ENCODE measurements at regions not wholly inside any gene's neighbourhood (a gene's known extent, or its start where the extent isn't known, plus 50 kb on each side); places are given as distances from the start of the nearest gene placed in this dataset.
"Not testable (repeated sequence)": the region's sequence is repeated elsewhere in the genome, so short reads cannot be mapped to it uniquely, and the experiment has no call there.

DNA sequence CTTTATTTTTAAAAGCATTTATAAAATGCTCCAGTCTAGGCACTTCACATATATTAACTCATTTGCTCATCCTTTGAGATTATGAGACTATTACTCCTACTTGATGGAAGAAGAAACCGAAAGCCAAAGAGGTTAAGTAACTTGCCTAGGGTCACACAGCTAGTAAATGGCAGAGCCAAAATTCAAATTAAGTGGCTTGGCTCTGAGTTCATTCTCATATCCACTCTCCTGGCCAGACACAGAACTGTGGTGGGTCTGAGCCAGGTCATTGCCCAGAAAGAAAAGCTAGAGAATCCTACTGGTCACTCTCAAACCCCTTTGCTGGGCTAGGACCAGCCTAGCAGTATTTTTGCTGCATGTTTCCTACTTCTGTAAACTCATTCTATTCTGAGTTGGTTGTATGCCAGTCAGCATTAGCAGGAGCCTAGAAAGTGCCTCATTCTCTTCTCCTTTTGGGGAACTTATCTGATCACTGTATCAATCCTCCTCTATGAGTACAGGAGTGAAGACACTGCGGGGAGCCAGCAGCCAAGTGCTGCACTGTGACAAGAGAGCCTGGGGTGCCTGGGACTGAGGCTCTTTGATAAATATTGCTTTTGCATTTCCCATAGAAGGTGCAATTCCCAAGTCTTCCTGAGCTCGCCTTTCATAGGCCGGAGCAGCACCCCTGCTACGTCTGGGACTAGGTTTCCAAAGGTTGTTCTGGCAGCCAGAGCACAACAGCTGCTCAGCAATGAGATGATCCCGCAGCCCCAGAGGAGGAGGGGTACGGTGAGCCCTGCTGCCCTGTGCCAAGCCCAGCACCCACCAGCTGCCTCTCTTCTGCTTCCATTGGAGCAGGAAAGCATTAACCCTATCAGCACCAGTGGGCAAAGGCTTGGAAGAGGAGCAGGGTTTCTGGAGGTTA is 728.3 kb downstream of the MAFB start:
- DNase-seq (ENCODE audit: low read depth in 4 of 4, low spot score in 3 of 4): no peak

- not testable (repeated sequence) for DNase-seq (ENCODE audit: low read depth in 4 of 4, low spot score in 3 of 4)
These were observed 731.1 kb downstream of the MAFB start for GRCh38 chr20:39957911-39958310.

- no peak for DNase-seq (ENCODE audit: low read depth in 4 of 4, low spot score in 3 of 4)
These were observed 734.4 kb downstream of the MAFB start for GRCh38 chr20:39954621-39955020.

DNA sequence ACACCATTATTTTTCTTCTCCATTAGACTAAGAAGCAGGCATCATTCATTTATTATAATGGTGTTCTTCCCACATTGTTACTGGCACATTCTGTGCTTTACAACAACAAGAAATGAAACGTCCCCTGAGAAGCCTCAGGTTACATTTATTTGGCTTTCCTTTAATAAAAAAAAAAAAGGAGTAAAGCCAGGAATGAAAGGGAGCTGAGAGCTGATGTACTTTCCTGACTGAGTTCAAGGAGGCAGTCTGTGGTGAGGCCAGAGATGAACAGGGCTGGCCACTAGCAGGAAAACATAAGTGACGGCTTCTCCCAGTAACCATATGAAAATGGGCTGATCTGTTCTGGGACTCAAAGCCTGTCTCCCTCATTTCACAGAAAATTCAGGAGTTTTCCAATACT is 742.1 kb downstream of the MAFB start:
- no peak for DNase-seq (ENCODE audit: low read depth in 4 of 4, low spot score in 3 of 4)

- no peak for DNase-seq (ENCODE audit: low read depth in 4 of 4, low spot score in 3 of 4)
These were observed 742.8 kb downstream of the MAFB start for GRCh38 chr20:39946053-39946810.

GRCh38 chr20:39944861-39945260 is 744.2 kb downstream of the MAFB start:
- DNase-seq (ENCODE audit: low read depth in 4 of 4, low spot score in 3 of 4): no peak

GRCh38 chr20:39943336-39943735 is 745.7 kb downstream of the MAFB start:
- no peak for DNase-seq (ENCODE audit: low read depth in 4 of 4, low spot score in 3 of 4)

DNA sequence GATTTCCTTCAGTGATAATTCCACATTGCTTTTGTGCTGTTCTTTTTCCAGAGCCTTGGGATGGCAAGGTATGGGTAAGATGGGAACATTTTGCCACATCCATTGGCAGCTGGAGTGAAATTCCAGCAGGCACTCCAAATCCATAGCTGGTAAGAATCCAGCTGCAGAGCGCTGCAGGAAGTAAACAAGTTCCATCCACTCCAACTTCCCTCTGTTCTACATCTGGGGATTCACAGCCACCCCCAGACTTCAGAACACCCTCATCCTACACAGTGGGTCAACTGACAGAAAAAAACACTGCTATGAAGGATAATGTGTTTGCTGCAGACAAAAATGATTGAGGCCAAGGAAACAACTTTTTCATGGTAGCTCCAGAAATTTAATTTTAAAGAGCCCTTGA is 747.8 kb downstream of the MAFB start:
- DNase-seq (ENCODE audit: low read depth in 4 of 4, low spot score in 3 of 4): no peak

DNA sequence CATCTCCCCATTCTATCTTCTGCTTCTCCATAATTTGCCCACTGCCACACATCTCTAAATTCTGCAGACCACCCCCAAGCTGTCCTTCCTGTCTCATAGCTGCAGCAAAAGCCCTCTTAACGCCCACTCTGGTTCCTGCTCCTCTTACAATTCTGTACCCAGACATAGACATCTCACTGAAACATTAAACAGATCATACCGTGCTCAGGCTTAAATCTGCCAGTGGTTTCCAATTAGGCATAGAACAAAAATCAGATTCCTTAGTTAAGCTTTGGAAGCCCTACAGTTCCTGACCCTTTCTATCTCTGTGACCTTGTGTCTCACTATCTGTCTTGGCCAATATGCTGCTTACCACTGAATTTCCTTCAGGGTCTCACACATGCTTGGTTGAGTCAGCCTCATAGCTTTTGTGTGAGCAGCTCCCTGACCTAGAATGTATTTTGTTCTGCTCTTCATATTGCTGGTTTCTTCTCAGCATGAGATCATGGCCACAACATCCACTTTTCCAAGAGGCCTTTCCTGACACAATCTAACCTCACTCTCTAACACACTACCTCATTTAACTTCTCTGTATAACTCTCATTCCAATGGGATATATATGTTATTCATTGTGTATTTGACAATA is 749.7 kb downstream of the MAFB start:
- no peak for DNase-seq (ENCODE audit: low read depth in 4 of 4, low spot score in 3 of 4)

DNA sequence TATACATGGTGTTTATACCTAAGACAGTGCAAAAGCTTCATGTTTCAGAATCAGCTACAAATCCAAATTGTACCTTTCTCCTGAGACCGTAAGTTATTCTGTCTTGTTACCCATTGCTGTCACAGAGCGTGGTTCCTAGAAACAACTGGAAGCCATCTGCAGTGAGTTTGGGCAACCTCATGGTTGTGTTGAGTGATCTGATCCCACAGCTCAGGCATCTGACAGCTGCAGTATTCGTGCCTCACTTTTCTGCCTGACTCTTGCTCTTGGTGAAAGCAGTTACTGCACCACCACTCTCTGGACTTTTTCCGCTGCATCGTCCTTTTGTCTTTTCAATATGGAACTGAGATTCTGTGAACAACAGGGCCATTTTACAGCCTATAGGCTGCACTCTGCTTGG is 752.6 kb downstream of the MAFB start:
- no peak for DNase-seq (ENCODE audit: low read depth in 4 of 4, low spot score in 3 of 4)

GRCh38 chr20:39935901-39936300 is 753.1 kb downstream of the MAFB start:
- DNase-seq (ENCODE audit: low read depth in 4 of 4, low spot score in 3 of 4): no peak

DNA sequence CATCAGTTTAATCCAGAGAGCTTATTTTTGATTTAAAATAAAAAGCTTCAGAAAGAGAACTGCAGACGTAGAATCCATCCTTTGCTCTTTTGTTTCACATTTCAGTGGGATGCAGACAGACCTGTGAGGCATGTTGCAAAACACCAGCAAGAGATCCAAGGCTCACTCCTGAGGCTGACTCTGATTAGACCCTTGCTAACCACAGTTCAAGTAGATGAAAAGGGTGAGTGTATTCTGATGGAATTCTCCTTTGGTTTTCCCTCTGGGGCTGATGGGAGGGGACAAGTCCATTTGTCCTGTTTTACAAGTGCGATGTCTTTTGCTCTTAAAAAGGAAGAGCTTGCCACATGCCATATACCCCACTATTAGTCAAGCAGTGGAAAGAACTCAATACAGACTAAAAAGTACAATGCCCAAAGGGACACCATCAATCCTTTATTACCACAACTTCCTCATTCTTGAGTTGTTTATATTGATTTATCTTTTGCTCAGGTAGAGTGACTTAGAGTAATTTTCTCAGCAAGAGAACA is 772.7 kb downstream of the MAFB start:
- no peak for DNase-seq (ENCODE audit: low read depth in 4 of 4, low spot score in 3 of 4)

- DNase-seq (ENCODE audit: low read depth in 4 of 4, low spot score in 3 of 4): no peak
These were observed 775.8 kb downstream of the MAFB start for GRCh38 chr20:39913274-39913673.

GRCh38 chr20:39911497-39911896 is 777.5 kb downstream of the MAFB start:
- DNase-seq (ENCODE audit: low read depth in 4 of 4, low spot score in 3 of 4): no peak

DNA sequence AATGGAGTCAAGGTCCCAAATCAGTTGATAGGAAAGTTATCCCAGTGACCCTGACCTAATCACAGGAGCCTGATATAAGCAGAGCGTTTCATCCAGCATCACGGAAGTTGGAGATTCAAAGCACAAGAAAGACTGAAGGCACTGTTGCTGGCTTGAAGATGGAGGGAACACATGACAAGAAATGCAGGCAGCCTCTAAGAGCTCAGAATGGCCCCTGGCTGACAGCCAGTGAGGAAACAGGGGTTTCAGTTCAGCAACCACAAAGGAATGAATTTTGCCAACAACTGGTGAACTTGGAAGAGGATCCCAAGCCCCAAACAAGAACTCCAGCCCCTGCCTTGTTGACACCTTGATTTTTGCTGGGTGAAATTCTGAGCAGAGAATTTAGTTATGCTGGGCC is 778.5 kb downstream of the MAFB start:
- no peak for DNase-seq (ENCODE audit: low read depth in 4 of 4, low spot score in 3 of 4)

GRCh38 chr20:39909447-39909846 is 779.6 kb downstream of the MAFB start:
- no peak for DNase-seq (ENCODE audit: low read depth in 4 of 4, low spot score in 3 of 4)

GRCh38 chr20:39904476-39905112 is 784.4 kb downstream of the MAFB start:
- DNase-seq (ENCODE audit: low read depth in 4 of 4, low spot score in 3 of 4): no peak

GRCh38 chr20:39903806-39904465 is 785.1 kb downstream of the MAFB start:
- no peak for DNase-seq (ENCODE audit: low read depth in 4 of 4, low spot score in 3 of 4)

DNA sequence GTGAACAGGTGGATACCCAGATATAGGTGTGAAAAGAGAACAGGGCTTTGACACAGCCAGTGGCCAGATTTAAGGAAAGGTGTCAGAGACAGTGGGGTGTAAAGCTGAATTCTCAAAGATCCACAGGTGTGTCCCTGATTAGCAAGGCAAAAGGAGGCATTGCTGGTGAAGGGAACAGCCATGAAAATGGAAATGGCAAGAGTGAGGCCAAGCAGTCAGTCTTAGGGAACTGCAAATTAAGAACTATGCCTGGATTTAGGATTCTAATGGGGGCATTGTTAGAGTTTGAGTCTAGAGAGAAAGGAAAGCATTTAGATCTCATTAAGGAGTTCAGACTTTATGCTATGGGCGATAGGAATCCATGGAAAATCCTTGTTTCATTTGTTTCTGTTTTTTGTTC is 789.2 kb downstream of the MAFB start:
- DNase-seq (ENCODE audit: low read depth in 4 of 4, low spot score in 3 of 4): no peak

GRCh38 chr20:39898467-39898852 is 790.6 kb downstream of the MAFB start:
- DNase-seq (ENCODE audit: low read depth in 4 of 4, low spot score in 3 of 4): no peak
